ENCODE measurements at regions not wholly inside any gene's neighbourhood (a gene's known extent, or its start where the extent isn't known, plus 50 kb on each side); places are given as distances from the start of the nearest gene placed in this dataset.
A peak's percentile ranks its signal among the peaks of the same experiment; 100 is the strongest.

GRCh38 chr3:76063019-76063418 lies 277.7 kb upstream of the ZNF717 start:
- POLR2A ChIA-PET (ENCODE audit: unreplicated experiment), result no interaction called here

GRCh38 chr3:76063811-76064210 lies 278.5 kb upstream of the ZNF717 start:
- ChIA-PET POLR2A (ENCODE audit: unreplicated experiment) (no interaction called here), CTCF (no interaction called here)
- Histone ChIP-seq H3K9me3 (ENCODE audit: insufficient read depth, low read depth) (no peaks in the 10 kb centered on the region; the same call in 1 of the 2 replicates), H3K79me2 (ENCODE audit: low read depth) (no peaks in the 10 kb centered on the region), H3F3A (ENCODE audit: insufficient read depth, low read depth) (no peaks in the 10 kb centered on the region), H3K4me1 (replicated peaks; ENCODE audit: insufficient read depth) (no peaks in the 10 kb centered on the region), H3K27me3 (ENCODE audit: insufficient read depth, low read depth) (no peaks in the 10 kb centered on the region), H3K4me3 (no peak overlapping the region), H3K36me3 (ENCODE audit: low read depth) (no peaks in the 10 kb centered on the region), H3K4me2 (no peak overlapping the region), H3K9me2 (ENCODE audit: insufficient read depth) (no peaks in the 10 kb centered on the region), H4K20me1 (ENCODE audit: insufficient read depth) (no peaks in the 10 kb centered on the region), H2AFZ (peak overlapping the region; percentile 52; the same call in 1 of the 2 replicates), H3K27ac (no peak overlapping the region)
- no peak for DNase-seq
- no peak for TF ChIP-seq CTCF (conservative IDR thresholded peaks at IDR 0.05)
- TF ChIP-seq EZH2 (IDR thresholded peaks at IDR 0.05; ENCODE audit: low read depth), result no peak
- intact Hi-C loops (cut with micrococcal nuclease; ENCODE audit: unreplicated experiment), result no loop called here
- no TSS peak for BruUV-seq (replicated peaks)

More at GRCh38 chr3:76063019-76063418, 277.7 kb upstream of the ZNF717 start:
- H4K20me1 ChIP-seq (ENCODE audit: insufficient read depth), result no peaks in the 10 kb centered on the region
- H3K79me2 ChIP-seq (ENCODE audit: low read depth), result no peaks in the 10 kb centered on the region
- H3K9me2 ChIP-seq (ENCODE audit: insufficient read depth), result no peaks in the 10 kb centered on the region
- no peaks in the 10 kb centered on the region for H3K4me1 ChIP-seq (replicated peaks; ENCODE audit: insufficient read depth)
- no peaks in the 10 kb centered on the region for H3K9me3 ChIP-seq (ENCODE audit: insufficient read depth, low read depth)
- no peak overlapping the region for H3K4me2 ChIP-seq
- H3K36me3 ChIP-seq (ENCODE audit: low read depth), result no peaks in the 10 kb centered on the region
- H3F3A ChIP-seq (ENCODE audit: insufficient read depth, low read depth), result no peaks in the 10 kb centered on the region
- H3K27ac ChIP-seq, result no peak overlapping the region
- CTCF ChIA-PET, result no interaction called here
- TF ChIP-seq CTCF (conservative IDR thresholded peaks at IDR 0.05) (no peak), EZH2 (IDR thresholded peaks at IDR 0.05; ENCODE audit: low read depth) (no peak)
- no peak for DNase-seq
- no TSS peak for BruUV-seq (replicated peaks)
- no peak overlapping the region for H3K4me3 ChIP-seq
- H2AFZ ChIP-seq, result no peak overlapping the region
- no peaks in the 10 kb centered on the region for H3K27me3 ChIP-seq (ENCODE audit: insufficient read depth, low read depth)
- intact Hi-C loops (cut with micrococcal nuclease; ENCODE audit: unreplicated experiment), result no loop called here

GRCh38 chr3:76065964-76066363 lies 280.6 kb upstream of the ZNF717 start:
- intact Hi-C loops (cut with micrococcal nuclease; ENCODE audit: unreplicated experiment), result no loop called here
- BruUV-seq (replicated peaks), result no TSS peak
- Histone ChIP-seq H3K27me3 (ENCODE audit: insufficient read depth, low read depth) (no peaks in the 10 kb centered on the region), H3K4me2 (no peak overlapping the region), H3K9me2 (ENCODE audit: insufficient read depth) (no peaks in the 10 kb centered on the region), H3K36me3 (ENCODE audit: low read depth) (no peaks in the 10 kb centered on the region), H3F3A (ENCODE audit: insufficient read depth, low read depth) (no peaks in the 10 kb centered on the region), H3K4me1 (replicated peaks; ENCODE audit: insufficient read depth) (no peaks in the 10 kb centered on the region), H3K9me3 (ENCODE audit: insufficient read depth, low read depth) (no peaks in the 10 kb centered on the region; the same call in 1 of the 2 replicates), H4K20me1 (ENCODE audit: insufficient read depth) (no peaks in the 10 kb centered on the region), H2AFZ (no peak overlapping the region), H3K27ac (no peak overlapping the region), H3K4me3 (no peak overlapping the region), H3K79me2 (ENCODE audit: low read depth) (no peaks in the 10 kb centered on the region)
- ChIA-PET CTCF (no interaction called here), POLR2A (ENCODE audit: unreplicated experiment) (no interaction called here)
- DNase-seq, result no peak
- no peak for TF ChIP-seq EZH2 (IDR thresholded peaks at IDR 0.05; ENCODE audit: low read depth)

GRCh38 chr3:76078101-76078500 lies 292.8 kb upstream of the ZNF717 start:
- no peak for DNase-seq
- no peak overlapping the region for H2AFZ ChIP-seq
- BruUV-seq (replicated peaks), result no TSS peak
- no peaks in the 10 kb centered on the region for H3K4me1 ChIP-seq (replicated peaks; ENCODE audit: insufficient read depth)
- H4K20me1 ChIP-seq (ENCODE audit: insufficient read depth), result no peaks in the 10 kb centered on the region
- H3K9me3 ChIP-seq (ENCODE audit: insufficient read depth, low read depth), result no peaks in the 10 kb centered on the region
- peaks cover 12% of the 10 kb centered on the region; the same call in 1 of the 2 replicates for H3K27me3 ChIP-seq (ENCODE audit: insufficient read depth, low read depth)
- intact Hi-C loops (cut with micrococcal nuclease; ENCODE audit: unreplicated experiment), result no loop called here
- H3K4me2 ChIP-seq, result no peak overlapping the region
- CTCF ChIA-PET, result no interaction called here
- POLR2A ChIA-PET (ENCODE audit: unreplicated experiment), result no interaction called here
- no peak overlapping the region for H3K27ac ChIP-seq
- no peak for TF ChIP-seq CTCF (conservative IDR thresholded peaks at IDR 0.05)
- TF ChIP-seq EZH2 (IDR thresholded peaks at IDR 0.05; ENCODE audit: low read depth), result no peak
- H3K4me3 ChIP-seq, result no peak overlapping the region
- H3K36me3 ChIP-seq (ENCODE audit: low read depth), result no peaks in the 10 kb centered on the region
- H3K79me2 ChIP-seq (ENCODE audit: low read depth), result no peaks in the 10 kb centered on the region
- no peaks in the 10 kb centered on the region for H3K9me2 ChIP-seq (ENCODE audit: insufficient read depth)
- H3F3A ChIP-seq (ENCODE audit: insufficient read depth, low read depth), result no peaks in the 10 kb centered on the region

All from PC-9 (cell line).